ENCODE measurements at regions not wholly inside any gene's neighbourhood (a gene's known extent, or its start where the extent isn't known, plus 50 kb on each side); places are given as distances from the start of the nearest gene placed in this dataset.
"Not testable (repeated sequence)": the region's sequence is repeated elsewhere in the genome, so short reads cannot be mapped to it uniquely, and the experiment has no call there.

GRCh38 chr6:130674604-130675003, 152.6 kb upstream of the SMLR1 start:
- no peak for DNase-seq (ENCODE audit: low spot score)

- no peak for DNase-seq (ENCODE audit: low spot score)
Observed at GRCh38 chr6:130675072-130675471, 152.1 kb upstream of the SMLR1 start.

- DNase-seq (ENCODE audit: low spot score), result no peak
Observed at GRCh38 chr6:130676077-130676772, 151.0 kb upstream of the SMLR1 start.

GRCh38 chr6:130676773-130677144, 150.4 kb upstream of the SMLR1 start:
- no peak for DNase-seq (ENCODE audit: low spot score)

GRCh38 chr6:130677312-130677711, 149.9 kb upstream of the SMLR1 start:
- DNase-seq (ENCODE audit: low spot score), result no peak

- no peak for DNase-seq (ENCODE audit: low spot score)
Observed at GRCh38 chr6:130677766-130678165, 149.4 kb upstream of the SMLR1 start.

GRCh38 chr6:130679684-130680083, 147.5 kb upstream of the SMLR1 start:
- no peak for DNase-seq (ENCODE audit: low spot score)

GRCh38 chr6:130680116-130680515, 147.1 kb upstream of the SMLR1 start:
- no peak for DNase-seq (ENCODE audit: low spot score)

- no peak for DNase-seq (ENCODE audit: low spot score)
Observed at GRCh38 chr6:130681028-130681427, 146.2 kb upstream of the SMLR1 start.

GRCh38 chr6:130682066-130682465, 145.1 kb upstream of the SMLR1 start:
- DNase-seq (ENCODE audit: low spot score), result no peak

GRCh38 chr6:130683761-130684517, 143.3 kb upstream of the SMLR1 start:
- no peak for DNase-seq (ENCODE audit: low spot score)

- DNase-seq (ENCODE audit: low spot score), result no peak
Observed at GRCh38 chr6:130692659-130693058, 134.5 kb upstream of the SMLR1 start.

GRCh38 chr6:130693944-130694343, 133.3 kb upstream of the SMLR1 start:
- no peak for DNase-seq (ENCODE audit: low spot score)

GRCh38 chr6:130694606-130695005, 132.6 kb upstream of the SMLR1 start:
- no peak for DNase-seq (ENCODE audit: low spot score)

GRCh38 chr6:130696806-130697205, 130.4 kb upstream of the SMLR1 start:
- no peak for DNase-seq (ENCODE audit: low spot score)

- DNase-seq (ENCODE audit: low spot score), result no peak
Observed at GRCh38 chr6:130697271-130697994, 129.8 kb upstream of the SMLR1 start.

GRCh38 chr6:130697995-130698535, 129.1 kb upstream of the SMLR1 start:
- DNase-seq (ENCODE audit: low spot score), result peak; percentile 51

GRCh38 chr6:130699742-130700141, 127.5 kb upstream of the SMLR1 start:
- no peak for DNase-seq (ENCODE audit: low spot score)

- no peak for DNase-seq (ENCODE audit: low spot score)
Observed at GRCh38 chr6:130700397-130700796, 126.8 kb upstream of the SMLR1 start.

GRCh38 chr6:130708338-130708737, 118.9 kb upstream of the SMLR1 start:
- no peak for DNase-seq (ENCODE audit: low spot score)

- DNase-seq (ENCODE audit: low spot score), result not testable (repeated sequence)
Observed at GRCh38 chr6:130711641-130712040, 115.6 kb upstream of the SMLR1 start.

- DNase-seq (ENCODE audit: low spot score), result no peak
Observed at GRCh38 chr6:130713144-130713543, 114.1 kb upstream of the SMLR1 start.

- no peak for DNase-seq (ENCODE audit: low spot score)
Observed at GRCh38 chr6:130715058-130715457, 112.1 kb upstream of the SMLR1 start.
